SHP77 treated with DMSO at 0.1 percent for 48 hours (cell line): ENCODE measurements at regions not wholly inside any gene's neighbourhood (a gene's known extent, or its start where the extent isn't known, plus 50 kb on each side); places are given as distances from the start of the nearest gene placed in this dataset.
"Not testable (repeated sequence)": the region's sequence is repeated elsewhere in the genome, so short reads cannot be mapped to it uniquely, and the experiment has no call there.

Experiments
- DNase-seq: peaks from one replicate; lab custom pipeline; 2025; lab: John Stamatoyannopoulos, UW

GRCh38 chr2:94737145-94737544 lies 134.1 kb upstream of the TEKT4 start:
- peak; percentile 82 for DNase-seq

- DNase-seq = not testable (repeated sequence)
These were observed 133.4 kb upstream of the TEKT4 start for GRCh38 chr2:94737736-94738342.

GRCh38 chr2:94753466-94753998 lies 117.7 kb upstream of the TEKT4 start:
- DNase-seq = no peak

- DNase-seq = no peak
These were observed 112.7 kb upstream of the TEKT4 start for GRCh38 chr2:94758546-94758945.

GRCh38 chr2:94759211-94759610 lies 112.0 kb upstream of the TEKT4 start:
- DNase-seq = no peak

GRCh38 chr2:94762600-94762999 lies 108.6 kb upstream of the TEKT4 start:
- no peak for DNase-seq

- DNase-seq = no peak
These were observed 107.9 kb upstream of the TEKT4 start for GRCh38 chr2:94763318-94763717.

- not testable (repeated sequence) for DNase-seq
These were observed 106.9 kb upstream of the TEKT4 start for GRCh38 chr2:94764331-94764730.

- no peak for DNase-seq
These were observed 103.9 kb upstream of the TEKT4 start for GRCh38 chr2:94767336-94767735.

- DNase-seq = no peak
These were observed 101.5 kb upstream of the TEKT4 start for GRCh38 chr2:94769733-94770132.

GRCh38 chr2:94774851-94775250 lies 96.4 kb upstream of the TEKT4 start:
- no peak for DNase-seq

- no peak for DNase-seq
These were observed 95.2 kb upstream of the TEKT4 start for GRCh38 chr2:94776036-94776435.

- not testable (repeated sequence) for DNase-seq
These were observed 86.1 kb upstream of the TEKT4 start for GRCh38 chr2:94785105-94785504.

- not testable (repeated sequence) for DNase-seq
These were observed 84.8 kb upstream of the TEKT4 start for GRCh38 chr2:94786424-94786823.

GRCh38 chr2:94790169-94790568 lies 81.1 kb upstream of the TEKT4 start:
- not testable (repeated sequence) for DNase-seq

- not testable (repeated sequence) for DNase-seq
These were observed 74.0 kb upstream of the TEKT4 start for GRCh38 chr2:94797235-94797634.
